ENCODE measurements at regions not wholly inside any gene's neighbourhood (a gene's known extent, or its start where the extent isn't known, plus 50 kb on each side); places are given as distances from the start of the nearest gene placed in this dataset.
"Not testable (repeated sequence)": the region's sequence is repeated elsewhere in the genome, so short reads cannot be mapped to it uniquely, and the experiment has no call there.

GRCh38 chr10:131834152-131834810 is 66.5 kb upstream of the PPP2R2D start:
- DNase-seq (ENCODE audit: low read depth) = no peak

DNA sequence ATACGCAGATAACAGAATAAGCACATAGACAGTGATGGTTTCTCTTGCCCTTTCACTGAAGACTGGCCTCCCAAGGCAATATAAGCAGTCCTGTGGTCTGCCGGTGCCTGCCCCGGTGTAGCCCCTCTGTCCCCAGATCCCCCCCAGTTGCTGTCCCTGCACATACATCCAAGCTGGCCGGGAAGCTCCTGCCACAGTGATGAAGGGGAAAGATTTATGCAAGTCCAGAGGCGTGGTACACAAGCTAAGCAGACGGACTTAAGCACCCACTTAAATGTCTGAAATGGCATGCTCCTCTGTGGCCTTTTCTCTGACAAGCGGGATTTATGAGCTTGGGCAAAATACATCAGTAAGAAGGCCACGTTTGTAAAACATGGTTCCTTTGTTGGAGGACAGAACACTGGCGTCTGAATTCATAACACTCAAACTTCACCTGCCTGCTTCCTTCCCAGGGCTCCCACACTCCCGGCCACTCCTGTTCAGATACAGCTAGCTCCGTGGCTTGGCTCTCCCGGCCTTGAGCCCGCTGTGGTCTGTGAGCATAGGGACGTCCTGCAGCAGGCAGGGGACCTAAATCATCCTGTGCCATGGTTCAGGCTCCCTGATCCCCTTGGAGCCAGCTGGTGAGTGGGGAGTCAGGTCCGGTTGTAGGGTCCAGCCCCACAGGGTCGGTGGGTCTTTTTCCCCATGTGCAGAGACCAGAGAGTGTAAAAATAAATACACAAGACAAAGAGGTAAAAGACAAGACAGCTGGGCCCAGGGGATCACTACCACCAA is 61.7 kb upstream of the PPP2R2D start:
- no peak for DNase-seq (ENCODE audit: low read depth)

- DNase-seq (ENCODE audit: low read depth) = not testable (repeated sequence)
Observed at GRCh38 chr10:131839880-131840787, 60.7 kb upstream of the PPP2R2D start.

DNA sequence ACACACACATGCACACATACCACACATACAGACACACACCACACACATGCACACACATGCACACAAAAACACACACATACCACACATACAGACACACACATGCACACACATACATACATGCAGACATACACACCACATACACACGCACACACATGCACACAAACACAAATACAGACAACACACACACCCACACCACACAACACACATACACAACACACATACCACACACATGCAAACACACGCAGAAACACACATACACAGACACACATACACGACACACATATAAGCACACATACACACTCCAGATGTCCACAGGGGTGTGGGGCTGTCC is 60.1 kb upstream of the PPP2R2D start:
- DNase-seq (ENCODE audit: low read depth) = no peak

DNA sequence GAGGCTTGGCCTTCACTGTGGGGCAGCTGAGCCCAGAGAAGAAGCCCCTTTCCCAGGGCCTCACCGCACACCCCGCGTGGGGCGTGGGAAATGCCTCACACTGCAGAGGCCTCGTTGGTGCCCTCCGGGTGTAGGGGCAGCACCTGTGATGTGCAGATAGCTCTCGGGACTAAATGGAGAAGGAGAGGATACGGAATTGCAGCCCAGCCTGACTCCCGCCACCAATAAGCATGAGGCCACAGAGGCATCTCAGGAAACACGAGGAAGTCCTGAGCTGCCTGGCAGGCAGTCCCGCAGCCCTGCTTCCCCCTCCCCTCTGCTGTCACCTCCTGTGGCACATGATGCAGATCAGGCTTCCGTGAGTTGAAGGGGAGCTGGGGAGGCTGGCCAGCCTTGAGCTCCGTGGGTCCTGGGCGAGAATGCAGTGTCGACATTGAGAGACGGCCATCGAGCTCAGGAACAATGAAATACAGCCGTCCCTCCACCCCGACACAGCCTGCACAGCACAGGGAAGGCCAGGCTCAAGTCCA is 59.6 kb upstream of the PPP2R2D start:
- no peak for DNase-seq (ENCODE audit: low read depth)

DNA sequence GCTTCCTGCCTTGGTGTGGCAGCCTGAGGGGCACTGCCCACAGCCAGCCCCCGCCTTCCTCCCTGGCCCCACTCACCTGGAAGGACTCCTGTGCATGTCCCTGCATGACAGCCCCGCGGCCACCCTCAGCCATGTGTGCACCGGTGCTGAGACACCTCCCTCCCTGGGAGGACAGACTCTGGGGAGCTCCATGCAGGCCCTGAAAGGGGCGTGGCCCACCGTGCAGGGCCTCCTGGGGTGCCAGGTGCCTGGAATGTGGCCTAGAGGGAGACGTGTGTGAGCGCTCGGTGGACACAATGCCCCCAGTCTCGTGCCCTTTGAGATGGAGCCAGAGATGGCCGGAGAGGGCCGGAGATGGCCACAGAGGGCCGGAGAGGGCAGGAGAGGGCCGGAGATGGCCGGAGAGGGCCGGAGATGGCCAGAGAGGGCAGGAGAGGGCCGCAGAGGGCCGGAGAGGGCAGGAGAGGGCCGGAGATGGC is 59.1 kb upstream of the PPP2R2D start:
- DNase-seq (ENCODE audit: low read depth) = no peak

GRCh38 chr10:131842351-131843088 is 58.3 kb upstream of the PPP2R2D start:
- no peak for DNase-seq (ENCODE audit: low read depth)

DNA sequence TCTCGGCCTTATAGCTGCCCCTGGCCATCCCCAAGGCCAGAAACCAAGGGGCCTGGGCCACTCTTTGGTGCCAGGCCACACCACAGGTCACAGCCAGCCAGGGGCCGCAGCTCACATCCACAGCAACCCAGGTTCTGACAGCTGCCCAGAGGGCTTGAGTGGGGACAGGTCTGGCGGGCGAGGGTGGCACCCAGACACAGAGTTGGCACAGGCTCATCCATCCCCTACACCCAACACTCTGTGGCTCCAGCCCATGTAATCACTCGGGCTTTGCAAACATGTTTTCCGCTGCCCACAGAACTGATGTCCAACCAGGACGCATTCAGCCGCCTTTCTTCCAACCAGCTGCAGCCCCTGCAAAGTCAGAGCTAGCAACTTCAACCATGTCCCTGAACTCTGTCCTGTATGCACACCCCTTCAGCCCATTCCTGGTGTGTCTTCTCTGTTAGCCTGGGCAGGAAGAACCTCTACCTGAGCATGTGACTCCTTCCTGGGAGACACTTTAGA is 57.7 kb upstream of the PPP2R2D start:
- no peak for DNase-seq (ENCODE audit: low read depth)

DNA sequence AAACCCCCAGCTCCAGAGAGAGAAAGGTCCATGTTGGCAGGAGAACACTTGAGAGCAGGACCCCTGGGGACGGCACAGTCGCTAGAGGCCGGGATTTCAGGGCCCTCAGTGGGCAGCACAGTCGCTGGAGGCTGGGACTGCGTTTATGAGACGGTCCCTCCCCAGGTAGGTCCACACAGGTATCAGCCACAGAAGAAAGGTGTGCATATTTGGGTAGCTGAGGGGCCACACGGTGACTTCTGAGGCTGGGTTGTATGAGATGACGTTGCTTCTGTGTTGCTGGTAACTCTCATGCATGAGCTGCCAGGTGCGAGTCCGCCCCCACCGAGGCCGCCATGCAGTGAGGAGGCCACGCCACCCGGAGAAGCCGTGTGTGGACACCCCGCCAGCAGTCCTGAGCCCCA is 56.9 kb upstream of the PPP2R2D start:
- no peak for DNase-seq (ENCODE audit: low read depth)

DNA sequence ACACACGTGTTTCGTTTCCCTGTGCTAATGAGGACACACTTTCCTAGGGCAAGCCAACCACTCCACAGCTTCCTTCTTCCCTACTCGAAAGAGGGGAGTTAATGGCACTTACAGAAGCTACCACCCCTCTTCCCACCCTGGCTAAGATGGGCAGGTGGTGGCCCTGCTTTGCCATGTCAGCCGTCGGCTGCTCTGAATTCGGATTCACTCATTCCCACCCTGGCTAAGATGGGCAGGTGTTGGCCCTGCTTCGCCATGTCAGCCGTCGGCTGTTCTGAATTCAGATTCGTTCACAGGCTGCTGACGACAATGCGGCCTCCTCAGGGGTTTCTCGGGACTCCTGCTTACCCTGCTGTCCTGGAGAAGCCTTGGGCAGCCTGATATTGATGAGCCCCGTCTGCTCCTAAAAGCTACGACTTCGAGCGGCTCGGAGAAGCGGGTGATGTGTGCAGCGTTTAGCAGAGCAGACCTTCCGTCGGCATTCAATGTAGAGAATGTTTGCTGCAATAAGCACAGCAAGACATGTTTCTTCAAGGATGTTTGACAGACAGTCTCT is 56.2 kb upstream of the PPP2R2D start:
- DNase-seq (ENCODE audit: low read depth) = no peak

- no peak for DNase-seq (ENCODE audit: low read depth)
Observed at GRCh38 chr10:131845505-131846239, 55.1 kb upstream of the PPP2R2D start.

DNA sequence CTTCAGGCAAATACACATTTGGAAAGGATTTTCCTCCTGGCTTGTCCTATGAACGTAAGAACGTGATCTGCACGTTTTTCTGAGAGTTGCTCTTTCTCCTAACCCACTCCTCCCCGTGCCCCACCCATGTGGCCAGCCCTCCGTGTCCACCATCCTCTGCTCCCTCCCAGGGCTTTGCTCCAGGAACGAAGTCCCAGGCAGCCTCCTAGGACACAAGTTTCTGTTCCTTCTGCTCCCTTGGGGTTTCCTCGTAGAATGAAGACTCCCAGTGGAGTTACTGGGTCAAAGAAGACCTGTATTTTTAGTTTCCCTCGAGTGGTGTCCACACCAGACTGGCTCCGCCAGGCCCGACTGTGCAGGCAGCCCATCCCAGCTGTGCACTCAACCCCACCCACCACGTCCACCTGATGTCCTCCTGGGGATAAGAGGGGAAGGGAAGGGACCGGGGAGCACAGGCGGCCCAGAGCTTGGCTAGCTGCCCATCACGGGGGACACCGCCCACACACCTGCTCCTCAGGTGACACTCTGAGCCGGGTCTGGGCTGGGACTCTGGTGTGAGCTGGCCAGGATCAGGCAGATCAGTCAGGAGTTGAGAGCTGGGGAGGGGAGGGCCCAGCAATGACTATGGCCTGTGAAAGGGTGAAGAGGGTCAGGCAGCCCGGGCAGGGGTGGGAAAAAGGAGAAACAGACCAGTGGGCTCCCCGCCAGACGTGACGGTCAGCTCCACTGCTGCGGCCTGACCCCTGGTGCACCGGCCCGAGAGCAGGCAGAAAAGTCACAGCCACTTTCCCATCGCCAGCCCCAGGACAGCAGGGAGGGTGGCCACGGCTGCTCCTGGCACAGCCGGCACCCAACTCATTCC is 54.3 kb upstream of the PPP2R2D start:
- DNase-seq (ENCODE audit: low read depth) = no peak

GRCh38 chr10:131847241-131847783 is 53.5 kb upstream of the PPP2R2D start:
- no peak for DNase-seq (ENCODE audit: low read depth)

- no peak for DNase-seq (ENCODE audit: low read depth)
Observed at GRCh38 chr10:131848296-131848695, 52.5 kb upstream of the PPP2R2D start.

- DNase-seq (ENCODE audit: low read depth) = no peak
Observed at GRCh38 chr10:131848741-131849590, 51.8 kb upstream of the PPP2R2D start.

GRCh38 chr10:131849591-131850382 is 51.0 kb upstream of the PPP2R2D start:
- DNase-seq (ENCODE audit: low read depth) = no peak

- DNase-seq (ENCODE audit: low read depth) = no peak
Observed at GRCh38 chr10:131850383-131850870, 50.4 kb upstream of the PPP2R2D start.

All from CMK (cell line).